Fibroblast of lung (primary cell): ENCODE measurements at regions not wholly inside any gene's neighbourhood (a gene's known extent, or its start where the extent isn't known, plus 50 kb on each side); places are given as distances from the start of the nearest gene placed in this dataset.

ENCODE experiments used
- CTCF ChIP-seq, 2 donors: IDR thresholded peaks in 1 of 2; conservative IDR thresholded peaks in 1 of 2; 1 replicate in 1 of 2; 2 replicates in 1 of 2; pipeline ENCODE4 v1.5.1; 2011 to 2012; ENCODE audit warnings: low read length in 2 of 2, control low read depth in 1 of 2, inconsistent platforms in 1 of 2, low read depth in 1 of 2, mild to moderate bottlenecking in 1 of 2
- EZH2 ChIP-seq: IDR thresholded peaks from 2 replicates; pipeline ENCODE4 v1.5.1; 2012; ENCODE audit warnings: low read length, control low read depth, mild to moderate bottlenecking; ENCODE audit errors: missing control alignments

- TF ChIP-seq CTCF (conservative IDR thresholded peaks at IDR 0.05 in 1 of 2, IDR thresholded peaks at IDR 0.05 in 1 of 2; ENCODE audit: low read depth in 1 of 2, low read length in 2 of 2) (no peak), EZH2 (no peak)
These were observed 64.8 kb upstream of the LOXL4 start for GRCh38 chr10:98332623-98333269.
